GM19395 (cell line): ENCODE measurements at regions not wholly inside any gene's neighbourhood (a gene's known extent, or its start where the extent isn't known, plus 50 kb on each side); places are given as distances from the start of the nearest gene placed in this dataset.
A peak's percentile ranks its signal among the peaks of the same experiment; 100 is the strongest.

ENCODE experiments used
- ATAC-seq: cut with Tn5 transposase; IDR thresholded peaks from one replicate; pipeline ENCODE4 v1.9.1; 2021; ENCODE audit warnings: mild to moderate bottlenecking, moderate library complexity; ENCODE audit not compliant: unreplicated experiment

GRCh38 chr6:90970672-90971071 lies 383.8 kb upstream of the MAP3K7 start:
- no peak for ATAC-seq

DNA sequence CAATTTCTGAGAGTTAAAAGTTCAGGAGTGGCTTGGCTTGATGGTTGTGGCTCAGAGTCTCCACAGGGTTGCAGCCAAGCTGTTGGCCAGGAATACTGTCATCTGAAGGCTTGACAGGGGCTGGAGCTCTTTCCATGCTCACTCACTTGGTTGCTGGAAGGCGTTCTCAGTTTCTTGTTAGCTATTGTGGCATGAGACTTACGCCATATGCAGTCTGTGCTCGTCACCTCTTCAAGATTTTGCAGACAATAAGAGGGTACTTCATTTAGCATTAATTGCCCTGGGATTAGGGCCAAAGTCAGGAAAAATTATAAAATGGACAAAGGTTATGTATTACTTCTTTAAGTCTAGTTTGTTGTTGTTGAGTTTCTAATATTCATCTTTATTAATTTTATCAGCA lies 380.6 kb upstream of the MAP3K7 start:
- ATAC-seq: no peak

DNA sequence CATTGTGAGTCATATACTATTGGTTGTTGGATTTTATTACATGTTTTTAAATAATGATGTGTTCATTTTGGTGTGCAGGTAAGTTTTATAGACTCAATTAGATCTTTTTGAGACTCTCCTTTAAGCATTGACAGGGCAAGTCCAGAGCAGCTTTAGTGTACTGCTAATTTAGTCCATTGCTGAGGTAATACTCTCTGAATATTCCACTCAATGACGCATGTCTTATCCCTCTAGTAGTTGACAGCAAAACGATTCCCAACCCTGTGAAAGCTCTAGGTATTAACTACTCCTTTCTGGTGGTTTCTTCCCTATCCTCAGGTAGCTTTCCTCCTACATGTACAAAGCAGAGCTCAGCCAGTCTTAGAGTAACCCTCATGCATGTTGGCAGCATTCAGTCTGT lies 373.5 kb upstream of the MAP3K7 start:
- ATAC-seq: no peak

DNA sequence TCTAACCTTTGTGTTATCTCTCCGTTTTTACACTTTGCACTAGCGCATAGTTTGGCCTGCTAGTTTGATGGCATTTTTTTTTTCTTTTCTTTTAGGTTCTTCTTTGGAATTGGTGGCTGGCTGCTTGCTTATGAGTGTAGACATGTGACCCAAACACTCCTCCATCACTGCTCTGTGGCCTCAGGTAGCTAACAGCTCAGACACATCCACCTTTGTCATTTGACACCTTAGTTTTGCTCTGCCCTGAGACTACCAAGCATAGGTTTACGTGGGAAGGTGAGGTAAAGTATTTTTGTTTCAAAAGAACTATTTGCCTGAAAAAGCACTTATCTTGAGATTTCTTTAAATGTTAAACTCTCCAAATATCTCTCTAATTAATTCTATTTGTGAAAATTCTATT lies 368.4 kb upstream of the MAP3K7 start:
- ATAC-seq: no peak

DNA sequence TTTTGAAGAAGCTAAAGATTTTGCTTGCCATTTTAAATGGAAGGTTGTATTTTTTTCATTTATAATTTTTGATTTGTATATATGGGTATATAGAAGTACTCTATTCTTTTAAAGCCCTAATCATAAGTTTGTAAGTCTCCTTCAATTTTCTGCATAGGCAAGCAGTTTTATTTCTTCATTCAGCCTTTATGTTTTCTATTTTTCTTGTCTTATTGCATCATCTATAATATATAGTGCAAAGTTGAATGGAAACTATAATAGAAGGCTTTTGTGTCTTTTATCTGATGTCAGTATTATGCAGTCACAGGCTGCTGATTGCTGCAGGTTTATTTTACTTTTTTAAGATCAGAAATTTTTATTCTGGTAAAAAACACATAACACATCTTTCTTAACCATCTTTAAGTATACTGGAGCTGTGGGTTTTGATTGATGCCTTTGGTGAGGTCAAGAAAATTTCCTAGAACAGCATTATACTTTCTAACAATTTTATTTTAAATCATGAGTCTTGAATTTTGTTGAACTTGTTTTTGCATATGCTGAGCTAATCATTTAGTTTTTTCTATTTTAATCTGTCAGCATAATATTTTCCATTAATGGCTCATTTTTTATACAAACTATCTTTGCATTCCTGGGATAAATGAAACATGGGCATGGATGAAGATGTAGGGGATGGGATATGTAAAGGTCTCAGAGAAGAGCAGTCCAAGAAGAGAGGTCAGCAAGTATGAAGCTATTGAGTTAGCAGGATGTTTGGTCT lies 366.7 kb upstream of the MAP3K7 start:
- ATAC-seq: no peak

DNA sequence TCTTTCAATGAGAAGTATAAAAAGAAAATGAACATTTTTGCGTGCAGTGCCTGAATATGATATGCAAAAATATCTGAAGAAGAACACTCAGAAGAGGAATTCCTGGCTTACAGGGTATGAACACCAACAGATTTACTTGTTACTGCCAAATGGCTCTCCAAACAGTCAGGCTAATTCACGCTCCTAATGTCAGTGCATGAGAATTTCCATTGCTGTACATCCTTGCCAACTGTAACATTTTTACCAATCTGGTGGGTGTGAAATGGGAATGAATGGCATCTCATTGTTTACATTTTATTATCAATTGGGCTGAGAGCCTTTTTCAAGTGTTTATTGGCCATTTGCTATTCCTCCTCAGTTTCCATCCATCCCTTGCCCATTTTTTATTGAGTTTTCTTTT lies 365.3 kb upstream of the MAP3K7 start:
- no peak for ATAC-seq

GRCh38 chr6:90948540-90948939 lies 361.7 kb upstream of the MAP3K7 start:
- no peak for ATAC-seq

GRCh38 chr6:90947184-90948064 lies 360.6 kb upstream of the MAP3K7 start:
- ATAC-seq: no peak

- ATAC-seq: no peak
Measured at GRCh38 chr6:90941885-90942284, 355.0 kb upstream of the MAP3K7 start.

- ATAC-seq: peak; percentile 95
Measured at GRCh38 chr6:90940812-90941481, 354.1 kb upstream of the MAP3K7 start.

GRCh38 chr6:90939906-90940305 lies 353.0 kb upstream of the MAP3K7 start:
- no peak for ATAC-seq

GRCh38 chr6:90938122-90938521 lies 351.2 kb upstream of the MAP3K7 start:
- ATAC-seq: no peak

GRCh38 chr6:90936286-90936685 lies 349.4 kb upstream of the MAP3K7 start:
- ATAC-seq: no peak

DNA sequence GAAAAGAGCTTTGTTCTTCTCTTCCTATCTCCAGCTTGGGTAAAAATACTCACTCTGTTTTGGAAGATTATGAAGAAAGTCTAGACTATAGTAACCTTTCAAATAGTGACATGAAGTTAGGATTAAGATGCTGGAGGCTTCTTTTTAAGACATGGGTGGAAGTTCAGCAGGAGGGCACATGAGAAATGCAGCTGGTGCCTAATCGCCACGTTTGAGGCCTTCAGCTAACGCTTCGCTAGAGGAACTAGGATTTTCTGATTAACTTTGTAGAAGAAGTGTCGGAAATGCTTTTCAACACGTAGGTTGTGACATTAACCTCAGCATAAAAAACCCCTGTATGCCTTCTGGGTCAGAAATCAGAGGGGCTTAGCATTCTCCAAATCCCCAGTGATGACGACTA lies 348.1 kb upstream of the MAP3K7 start:
- no peak for ATAC-seq

GRCh38 chr6:90934081-90934480 lies 347.2 kb upstream of the MAP3K7 start:
- ATAC-seq: no peak

GRCh38 chr6:90932351-90932750 lies 345.5 kb upstream of the MAP3K7 start:
- ATAC-seq: no peak

- no peak for ATAC-seq
Measured at GRCh38 chr6:90928051-90928450, 341.2 kb upstream of the MAP3K7 start.

DNA sequence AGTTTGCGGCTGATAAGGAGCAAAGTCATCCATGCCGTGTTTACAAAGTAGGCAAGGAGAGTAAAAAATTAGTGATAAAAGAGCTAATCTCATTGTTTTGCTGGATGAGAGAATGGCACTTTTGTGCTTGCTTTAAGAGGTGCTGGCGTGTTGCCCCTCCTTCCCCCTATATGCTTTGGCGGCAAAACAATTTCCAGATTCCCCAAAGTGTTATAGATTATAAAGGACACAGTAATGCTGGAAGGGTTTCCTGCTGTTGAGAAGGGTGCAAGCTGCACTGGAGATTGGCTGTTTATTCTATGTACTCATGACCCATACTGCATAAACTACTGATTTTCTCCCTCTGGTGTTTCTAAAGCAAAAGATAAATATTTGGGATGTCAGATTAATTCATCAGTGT lies 338.9 kb upstream of the MAP3K7 start:
- ATAC-seq: no peak

DNA sequence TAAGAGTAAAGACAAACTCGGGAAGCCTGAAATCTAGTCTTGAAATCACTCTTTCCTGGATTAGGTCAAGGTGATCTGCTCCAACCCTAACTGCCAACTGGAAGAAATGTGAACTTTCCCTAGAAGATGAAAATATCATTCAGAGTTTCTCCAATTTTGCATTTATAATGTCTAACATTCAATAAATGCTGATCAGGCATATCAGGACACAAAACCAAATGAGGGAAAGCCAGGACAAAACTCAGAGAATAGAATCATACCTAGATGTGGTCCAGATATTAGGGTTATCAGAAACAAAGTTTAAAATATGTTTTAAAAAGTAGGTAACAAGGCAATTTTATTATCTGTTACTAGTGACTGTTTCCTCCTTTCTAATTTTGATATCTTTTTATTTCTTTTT lies 335.5 kb upstream of the MAP3K7 start:
- no peak for ATAC-seq

- no peak for ATAC-seq
Measured at GRCh38 chr6:90918361-90918760, 331.5 kb upstream of the MAP3K7 start.

- ATAC-seq: no peak
Measured at GRCh38 chr6:90917376-90917775, 330.5 kb upstream of the MAP3K7 start.

- no peak for ATAC-seq
Measured at GRCh38 chr6:90916968-90917367, 330.1 kb upstream of the MAP3K7 start.
